Mucosa of rectum (tissue), 2 donors: ENCODE measurements at regions not wholly inside any gene's neighbourhood (a gene's known extent, or its start where the extent isn't known, plus 50 kb on each side); places are given as distances from the start of the nearest gene placed in this dataset.

ENCODE experiments used
- H3K27ac ChIP-seq, 2 donors: one replicate each; pipeline ENCODE4 v1.7.0; 2013; ENCODE audit warnings: inconsistent platforms in 2 of 2, low read depth in 2 of 2, low read length in 2 of 2
- H3K27me3 ChIP-seq, 2 donors: one replicate each; pipeline ENCODE4 v1.7.0; 2013; ENCODE audit warnings: low read length in 2 of 2; ENCODE audit not compliant: control insufficient read depth in 2 of 2, insufficient read depth in 2 of 2
- H3K36me3 ChIP-seq, 2 donors: one replicate each; pipeline ENCODE4 v1.7.0; 2013; ENCODE audit warnings: low read length in 2 of 2; ENCODE audit not compliant: control insufficient read depth in 2 of 2, insufficient read depth in 2 of 2
- H3K4me1 ChIP-seq, 2 donors: one replicate each; pipeline ENCODE4 v1.7.0; 2013; ENCODE audit warnings: low read length in 2 of 2, mild to moderate bottlenecking in 1 of 2; ENCODE audit not compliant: control insufficient read depth in 2 of 2, insufficient read depth in 2 of 2
- H3K4me3 ChIP-seq, 2 donors: one replicate each; pipeline ENCODE4 v1.7.0; 2013; ENCODE audit warnings: low read length in 2 of 2
- H3K9ac ChIP-seq, 2 donors: one replicate each; pipeline ENCODE4 v1.7.0; 2013; ENCODE audit warnings: low read length in 2 of 2, low read depth in 1 of 2, mild to moderate bottlenecking in 1 of 2
- H3K9me3 ChIP-seq, 2 donors: one replicate each; pipeline ENCODE4 v1.7.0; 2013; ENCODE audit warnings: low read length in 2 of 2; ENCODE audit not compliant: control insufficient read depth in 2 of 2
- donor health status: healthy.
- donor health status: Normal muscosa, but diverticular disease.

DNA sequence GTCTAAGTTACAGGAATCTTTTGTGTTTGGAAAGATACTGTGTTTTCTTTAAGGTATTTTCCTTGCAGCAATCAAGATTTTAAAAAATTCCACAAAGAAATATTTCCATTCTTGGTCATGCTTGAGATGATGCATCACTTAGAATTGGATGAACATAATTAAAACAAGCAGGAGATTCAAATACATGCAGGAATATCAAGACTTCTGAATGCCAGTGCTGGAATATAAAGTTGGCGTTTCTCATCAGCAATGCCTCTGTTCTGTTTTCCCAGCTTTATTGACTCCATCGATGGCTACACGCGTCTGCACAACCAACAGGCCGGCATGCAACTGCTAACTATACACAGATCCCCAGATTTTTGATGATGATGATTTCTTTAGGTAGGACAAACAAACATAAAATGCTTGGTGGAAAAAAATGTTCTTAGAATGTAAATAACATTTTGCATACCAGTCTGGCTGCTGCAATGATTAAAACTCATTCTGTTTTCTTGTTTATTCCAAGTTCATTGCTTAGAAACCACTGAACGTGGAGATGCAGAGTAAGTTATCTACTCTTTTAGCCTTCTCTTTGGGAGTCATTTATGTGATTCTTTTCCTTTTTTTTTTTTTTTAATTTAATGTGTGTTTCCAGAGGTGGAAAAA is 91.3 kb upstream of the FAM171A1 start:
- H3K4me1 ChIP-seq: no peaks in the 10 kb centered on the region
- H3K36me3 ChIP-seq: no peaks in the 10 kb centered on the region
- H3K4me3 ChIP-seq: no peak overlapping the region
- no peaks in the 10 kb centered on the region for H3K27me3 ChIP-seq
- no peak overlapping the region for H3K9ac ChIP-seq
- no peaks in the 10 kb centered on the region for H3K9me3 ChIP-seq
- H3K27ac ChIP-seq: no peak overlapping the region

DNA sequence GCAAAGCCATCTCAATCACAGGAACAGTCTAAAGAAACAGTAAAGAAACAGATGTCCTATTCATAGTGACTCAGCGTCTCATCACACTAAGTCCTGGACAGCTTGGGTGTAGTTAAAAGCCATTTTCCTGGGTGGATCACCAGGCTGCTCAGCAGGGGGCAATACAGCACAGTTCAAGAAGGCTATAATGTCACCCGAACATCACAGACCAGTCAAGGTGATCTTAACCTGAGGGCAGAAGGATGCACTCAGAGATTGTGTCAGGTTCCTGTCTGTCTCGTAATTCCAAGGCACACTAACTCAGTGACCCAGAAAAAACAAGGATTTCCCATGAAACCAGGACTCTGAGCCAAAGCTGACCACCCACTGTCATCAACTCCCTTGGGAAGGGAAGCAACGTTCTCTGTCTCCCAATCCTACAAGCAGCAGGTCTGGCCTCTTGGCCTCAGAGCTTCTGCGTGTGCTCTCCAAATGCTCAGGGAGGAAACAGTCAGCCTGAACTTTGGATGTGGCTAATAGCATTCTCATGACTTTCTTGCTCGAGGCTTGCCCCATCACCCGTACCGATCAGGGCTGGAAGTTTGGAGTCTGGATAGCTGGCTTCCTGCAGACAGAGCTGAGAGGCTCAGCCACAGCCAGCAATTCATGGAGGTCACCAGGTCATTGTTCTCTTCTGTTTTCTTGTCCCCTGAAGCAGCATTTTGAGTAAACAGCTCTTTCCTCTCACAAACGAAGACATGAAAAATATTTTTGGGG is 90.4 kb upstream of the FAM171A1 start:
- no peaks in the 10 kb centered on the region for H3K27me3 ChIP-seq
- no peak overlapping the region for H3K4me3 ChIP-seq
- H3K27ac ChIP-seq: no peak overlapping the region
- no peak overlapping the region for H3K9ac ChIP-seq
- no peaks in the 10 kb centered on the region for H3K36me3 ChIP-seq
- no peaks in the 10 kb centered on the region for H3K4me1 ChIP-seq
- no peaks in the 10 kb centered on the region for H3K9me3 ChIP-seq

DNA sequence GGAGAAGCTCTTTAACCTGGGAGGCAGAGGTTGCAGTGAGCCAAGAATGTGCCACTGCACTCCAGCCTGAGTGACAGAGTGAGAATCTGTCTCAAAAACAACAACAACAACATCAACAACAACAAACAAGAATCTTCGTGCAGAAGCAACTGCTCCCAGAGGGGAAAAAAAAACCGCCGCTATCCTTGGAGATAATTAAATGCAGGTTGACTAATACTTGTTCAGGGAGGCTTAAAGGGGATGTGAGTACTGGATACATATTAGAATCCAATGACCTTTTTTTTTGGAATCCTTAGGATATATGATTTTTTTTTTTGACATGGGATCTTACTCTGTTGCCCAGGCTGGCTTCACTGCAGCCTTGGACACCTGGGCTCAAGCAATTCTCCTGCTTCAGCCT is 89.6 kb upstream of the FAM171A1 start:
- no peak overlapping the region for H3K4me3 ChIP-seq
- H3K27me3 ChIP-seq: no peaks in the 10 kb centered on the region
- H3K4me1 ChIP-seq: no peaks in the 10 kb centered on the region
- no peak overlapping the region for H3K9ac ChIP-seq
- no peaks in the 10 kb centered on the region for H3K36me3 ChIP-seq
- no peaks in the 10 kb centered on the region for H3K9me3 ChIP-seq
- H3K27ac ChIP-seq: no peak overlapping the region

DNA sequence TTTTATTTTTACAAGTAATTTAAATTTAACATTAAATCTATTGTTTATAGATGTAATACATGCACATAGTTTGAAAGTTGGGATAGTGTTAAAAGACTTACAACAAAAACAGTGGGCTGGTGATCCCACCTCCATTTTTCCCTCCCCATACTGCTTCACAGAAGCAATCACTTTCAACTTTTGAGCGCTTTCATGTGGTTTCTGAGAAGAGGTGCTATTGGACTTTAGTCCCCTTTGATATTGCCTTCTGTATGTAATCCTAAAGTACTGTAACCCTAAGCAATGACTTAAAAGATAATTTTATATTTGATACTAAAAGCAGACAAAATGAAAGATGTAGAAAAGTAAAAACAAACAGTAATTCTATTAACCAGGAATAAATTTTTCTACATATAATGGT is 88.1 kb upstream of the FAM171A1 start:
- Histone ChIP-seq H3K27ac (no peak overlapping the region), H3K4me3 (no peak overlapping the region), H3K36me3 (no peaks in the 10 kb centered on the region), H3K27me3 (no peaks in the 10 kb centered on the region), H3K9me3 (no peaks in the 10 kb centered on the region), H3K4me1 (no peaks in the 10 kb centered on the region), H3K9ac (no peak overlapping the region)

DNA sequence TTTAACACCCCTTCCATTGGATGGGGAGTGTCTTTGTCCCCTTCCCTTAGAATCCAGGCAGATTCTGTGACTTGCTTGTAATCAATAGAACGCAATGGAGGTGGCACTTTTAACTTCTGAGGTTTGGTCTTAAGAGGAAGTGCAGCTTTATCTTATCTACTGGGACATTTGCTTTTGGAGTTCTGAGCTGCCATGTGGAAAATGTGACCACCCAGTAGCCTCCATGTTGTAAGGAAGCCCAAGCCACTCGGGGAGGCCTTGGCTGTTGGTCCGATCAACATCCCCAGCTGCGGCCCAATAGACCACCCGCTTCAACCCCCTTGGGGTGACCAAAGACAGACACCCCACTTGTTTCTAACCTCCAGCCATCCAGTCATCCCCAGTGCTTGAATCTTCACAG is 86.3 kb upstream of the FAM171A1 start:
- Histone ChIP-seq H3K9me3 (no peaks in the 10 kb centered on the region), H3K4me3 (no peak overlapping the region), H3K4me1 (no peaks in the 10 kb centered on the region), H3K9ac (no peak overlapping the region), H3K27ac (no peak overlapping the region), H3K27me3 (no peaks in the 10 kb centered on the region), H3K36me3 (no peaks in the 10 kb centered on the region)

DNA sequence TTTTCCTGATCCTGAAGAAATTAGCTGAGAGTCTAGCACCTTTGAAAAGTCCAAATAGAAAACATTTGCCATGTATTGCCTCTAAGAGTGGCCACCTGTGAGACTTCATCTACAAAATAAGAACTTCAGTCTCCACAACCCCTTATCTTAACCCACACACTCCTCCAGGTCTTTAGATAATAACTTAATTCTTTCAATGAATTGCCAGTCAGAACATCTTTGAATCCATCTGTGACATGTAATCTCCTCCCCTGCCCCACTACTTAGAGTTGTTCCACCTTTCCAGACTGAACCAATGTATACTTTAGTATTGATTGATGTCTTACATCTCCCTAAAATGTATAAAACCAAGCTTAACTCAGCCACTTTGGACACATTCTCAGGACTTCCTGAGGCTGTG is 84.4 kb upstream of the FAM171A1 start:
- H3K4me1 ChIP-seq: no peaks in the 10 kb centered on the region
- H3K36me3 ChIP-seq: no peaks in the 10 kb centered on the region
- H3K27ac ChIP-seq: no peak overlapping the region
- no peaks in the 10 kb centered on the region for H3K9me3 ChIP-seq
- no peak overlapping the region for H3K4me3 ChIP-seq
- H3K27me3 ChIP-seq: no peaks in the 10 kb centered on the region
- H3K9ac ChIP-seq: no peak overlapping the region

DNA sequence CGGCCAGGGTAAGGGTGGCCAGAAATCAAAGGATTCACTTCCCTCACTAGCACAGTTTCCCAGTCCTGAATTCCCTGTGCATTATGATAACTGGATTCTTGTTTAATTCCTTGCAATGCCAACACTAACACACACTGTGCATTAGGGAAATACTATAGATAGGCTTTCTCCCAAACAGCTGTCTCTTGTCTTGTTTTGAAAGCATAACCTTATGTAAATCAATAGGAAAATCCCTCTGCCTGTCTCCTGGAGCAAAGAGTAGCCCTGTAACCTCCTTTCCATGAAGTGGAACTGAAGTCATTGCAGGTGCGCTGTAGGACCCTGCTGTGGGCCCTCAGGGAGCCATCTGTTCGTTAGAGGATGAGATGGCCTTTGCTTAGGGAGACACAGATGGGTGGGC is 82.8 kb upstream of the FAM171A1 start:
- H3K27ac ChIP-seq: no peak overlapping the region
- H3K4me1 ChIP-seq: no peaks in the 10 kb centered on the region
- no peaks in the 10 kb centered on the region for H3K9me3 ChIP-seq
- H3K27me3 ChIP-seq: no peaks in the 10 kb centered on the region
- H3K9ac ChIP-seq: no peak overlapping the region
- H3K36me3 ChIP-seq: no peaks in the 10 kb centered on the region
- H3K4me3 ChIP-seq: no peak overlapping the region

DNA sequence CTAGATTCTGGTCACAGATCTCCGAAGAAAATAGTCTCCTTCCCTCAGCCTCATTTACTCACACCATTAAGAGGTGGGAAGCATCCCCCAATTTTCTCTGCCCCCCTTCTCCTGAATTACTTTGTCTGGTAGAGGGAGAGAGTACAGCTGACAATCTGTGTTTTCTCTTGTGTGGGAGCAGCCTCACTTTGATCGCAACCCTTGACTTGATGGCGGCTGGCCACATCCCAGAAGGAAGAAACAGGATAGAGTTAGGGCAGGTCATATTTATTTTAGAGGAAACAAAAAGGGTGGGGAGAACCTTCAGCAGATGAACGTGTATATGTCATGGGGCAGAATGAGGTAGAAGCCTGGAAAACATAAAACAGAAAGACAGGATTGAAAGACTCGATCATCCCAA is 82.4 kb upstream of the FAM171A1 start:
- Histone ChIP-seq H3K9me3 (no peaks in the 10 kb centered on the region), H3K9ac (no peak overlapping the region), H3K27me3 (no peaks in the 10 kb centered on the region), H3K4me1 (no peaks in the 10 kb centered on the region), H3K4me3 (no peak overlapping the region), H3K36me3 (no peaks in the 10 kb centered on the region), H3K27ac (no peak overlapping the region)

DNA sequence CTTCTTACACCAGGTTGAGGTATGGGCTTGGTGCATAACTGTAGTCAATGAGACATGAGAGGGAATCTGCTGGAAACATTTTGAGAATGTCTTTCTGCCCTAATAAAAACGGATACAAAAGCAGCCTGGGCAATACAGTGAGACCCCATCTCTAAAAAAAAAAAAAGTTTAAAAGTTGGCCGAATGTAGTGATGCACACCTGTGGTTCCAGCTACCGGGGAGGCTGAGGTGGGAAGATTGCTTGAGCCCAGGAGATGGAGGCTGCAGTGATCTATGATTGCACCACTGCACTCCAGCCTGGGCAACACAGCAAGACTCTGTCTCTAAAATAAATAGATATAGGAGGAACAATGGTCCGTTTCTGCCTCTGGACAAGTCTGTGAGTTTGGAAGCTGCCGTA is 81.5 kb upstream of the FAM171A1 start:
- no peaks in the 10 kb centered on the region for H3K4me1 ChIP-seq
- no peaks in the 10 kb centered on the region for H3K36me3 ChIP-seq
- no peak overlapping the region for H3K4me3 ChIP-seq
- H3K27ac ChIP-seq: no peak overlapping the region
- no peaks in the 10 kb centered on the region for H3K9me3 ChIP-seq
- H3K9ac ChIP-seq: no peak overlapping the region
- no peaks in the 10 kb centered on the region for H3K27me3 ChIP-seq

DNA sequence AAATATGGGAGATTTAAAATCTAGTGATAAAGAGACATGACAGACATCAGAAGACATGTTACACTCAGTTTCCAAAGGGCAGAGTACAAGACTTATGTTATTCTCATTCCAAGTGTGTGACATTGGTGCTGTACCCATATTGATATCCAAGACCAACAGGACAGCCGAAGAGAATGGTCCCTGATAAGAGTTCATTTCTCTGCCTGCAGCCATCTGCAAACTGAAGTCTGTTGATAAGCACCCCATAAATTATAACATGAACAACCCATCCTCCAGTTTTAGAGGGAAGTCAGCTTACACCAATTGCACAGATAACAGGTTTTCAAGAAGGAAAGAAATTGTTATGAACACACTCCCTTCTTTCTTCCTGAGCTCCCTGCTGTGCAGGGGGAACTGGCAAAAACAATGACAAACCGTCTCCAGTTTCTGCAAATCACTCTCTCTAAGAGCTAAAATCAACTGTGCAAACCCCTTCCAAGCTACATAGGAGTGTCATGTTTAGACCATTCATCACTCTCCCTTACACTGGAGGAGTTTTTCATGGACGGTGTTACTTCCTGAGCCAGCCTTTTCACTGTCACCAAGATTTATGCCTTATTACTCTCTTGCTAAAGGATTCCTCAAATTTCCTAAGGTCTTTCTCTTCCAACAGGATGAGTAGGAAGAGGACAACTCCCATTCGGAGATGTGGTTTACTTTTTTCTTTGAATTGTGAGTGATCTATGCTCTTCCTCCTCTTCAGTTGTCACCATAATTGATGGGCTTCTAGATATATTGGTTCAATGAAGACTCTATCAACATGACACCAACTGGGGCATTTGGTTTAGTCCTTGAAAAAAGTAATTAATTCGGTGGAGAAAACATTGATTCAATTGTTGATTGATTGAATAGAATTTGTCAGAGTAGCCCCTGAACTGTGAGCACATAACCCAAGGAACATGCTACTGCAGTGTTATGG is 80.3 kb upstream of the FAM171A1 start:
- Histone ChIP-seq H3K27me3 (no peaks in the 10 kb centered on the region), H3K4me3 (no peak overlapping the region), H3K9ac (no peak overlapping the region), H3K4me1 (no peaks in the 10 kb centered on the region), H3K36me3 (no peaks in the 10 kb centered on the region), H3K9me3 (no peaks in the 10 kb centered on the region), H3K27ac (no peak overlapping the region)
